Activated CD8-positive, alpha-beta memory T cell treated with anti-CD3 and anti-CD28 coated beads, Interleukin-2, amount 50 U/mL, for 24 hours (primary cell): ENCODE measurements at regions not wholly inside any gene's neighbourhood (a gene's known extent, or its start where the extent isn't known, plus 50 kb on each side); places are given as distances from the start of the nearest gene placed in this dataset.
"Not testable (repeated sequence)": the region's sequence is repeated elsewhere in the genome, so short reads cannot be mapped to it uniquely, and the experiment has no call there.

Experiments
- DNase-seq: peaks from one replicate; pipeline ENCODE4 v3.0.0-alpha.2; 2020; ENCODE audit errors: extremely low read depth

- DNase-seq, result no peak
These were observed 94.3 kb downstream of the ASB1 start for GRCh38 chr2:238521002-238521401.

GRCh38 chr2:238521870-238522269 is 95.1 kb downstream of the ASB1 start:
- DNase-seq, result no peak

DNA sequence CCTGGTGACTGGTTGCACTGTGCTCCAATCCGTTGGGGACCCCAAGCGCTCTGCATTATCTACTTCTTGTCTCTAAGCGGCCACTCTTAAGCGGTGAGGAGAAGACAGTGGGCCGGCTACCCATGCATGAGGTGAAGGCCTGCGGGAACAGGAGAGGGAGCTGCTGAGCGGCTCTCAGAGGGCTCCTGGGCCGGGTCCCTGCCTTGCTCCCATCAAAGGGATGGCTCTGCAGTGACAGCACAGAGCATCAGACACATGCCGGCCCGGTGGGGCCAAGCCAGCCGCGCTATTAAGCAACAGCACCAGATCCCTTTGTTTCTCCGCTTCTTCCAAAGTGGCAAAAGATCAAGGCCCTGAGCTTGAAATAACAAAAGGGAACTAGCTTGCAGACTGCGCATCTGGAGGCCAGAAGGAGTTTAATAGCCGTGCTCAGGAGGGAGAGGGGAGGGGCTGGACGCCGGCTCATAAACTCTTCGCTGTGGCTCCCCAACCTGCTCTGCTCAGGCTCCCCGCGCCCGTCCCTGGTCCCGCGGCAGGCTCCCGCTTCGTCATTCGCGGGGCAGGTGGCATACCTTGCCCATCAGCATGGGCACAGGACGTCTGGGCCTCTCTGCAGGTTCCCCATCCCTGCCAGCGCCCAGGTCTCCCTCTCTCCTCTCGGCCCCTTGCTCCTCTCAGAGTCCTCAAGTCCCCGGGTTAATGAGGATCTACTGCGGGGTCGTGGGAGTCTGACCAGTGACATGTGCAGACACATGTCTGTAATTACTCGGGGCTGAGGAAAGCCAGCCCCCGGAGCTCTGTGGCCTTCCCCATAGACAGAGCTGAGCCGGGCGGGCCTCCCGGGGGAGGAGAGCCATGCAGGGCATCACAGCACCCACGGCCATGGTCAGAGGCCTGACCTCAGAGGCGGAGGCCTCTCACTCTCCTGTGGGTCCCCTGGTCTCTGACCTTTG is 96.7 kb downstream of the ASB1 start:
- no peak for DNase-seq

GRCh38 chr2:238524426-238524983 is 97.8 kb downstream of the ASB1 start:
- DNase-seq, result no peak

DNA sequence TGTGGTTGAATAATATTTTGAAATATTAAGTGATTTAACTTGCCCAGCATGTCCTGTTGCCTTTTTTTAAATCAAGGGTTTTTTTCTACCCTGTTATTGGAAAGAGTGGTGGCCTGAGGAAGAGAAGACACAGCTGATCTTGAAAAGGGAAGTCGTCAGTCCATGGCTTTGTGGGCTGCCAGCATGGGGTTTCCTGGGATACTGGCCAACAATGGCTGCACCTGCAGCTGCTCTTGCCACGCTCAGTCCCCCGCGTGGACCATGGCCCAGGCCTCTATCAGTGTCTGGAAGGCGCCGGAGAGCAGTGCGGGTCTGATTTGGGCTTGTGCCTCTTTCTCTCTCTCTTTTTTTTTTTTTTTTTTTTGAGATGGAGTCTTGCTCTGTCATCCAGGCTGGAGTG is 99.3 kb downstream of the ASB1 start:
- no peak for DNase-seq

DNA sequence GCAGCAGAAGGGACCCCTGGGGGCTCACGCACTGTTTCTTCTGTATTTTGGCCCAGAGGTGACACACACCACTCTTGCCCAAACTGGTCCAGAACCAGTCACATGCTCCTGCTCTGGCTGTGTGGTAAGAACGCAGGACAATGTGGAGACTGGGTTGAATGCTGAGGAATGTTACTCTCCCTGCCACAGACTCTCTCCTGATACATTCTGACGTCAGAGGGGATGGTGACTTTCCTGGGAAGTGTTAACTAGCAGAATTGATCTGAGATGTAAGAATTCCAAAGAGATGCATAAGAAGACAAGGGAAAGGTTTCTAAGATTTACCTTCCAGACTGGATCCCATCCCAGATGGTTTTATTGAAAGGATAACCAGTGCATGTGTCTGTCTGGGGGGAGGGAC is 100.8 kb downstream of the ASB1 start:
- DNase-seq, result no peak

DNA sequence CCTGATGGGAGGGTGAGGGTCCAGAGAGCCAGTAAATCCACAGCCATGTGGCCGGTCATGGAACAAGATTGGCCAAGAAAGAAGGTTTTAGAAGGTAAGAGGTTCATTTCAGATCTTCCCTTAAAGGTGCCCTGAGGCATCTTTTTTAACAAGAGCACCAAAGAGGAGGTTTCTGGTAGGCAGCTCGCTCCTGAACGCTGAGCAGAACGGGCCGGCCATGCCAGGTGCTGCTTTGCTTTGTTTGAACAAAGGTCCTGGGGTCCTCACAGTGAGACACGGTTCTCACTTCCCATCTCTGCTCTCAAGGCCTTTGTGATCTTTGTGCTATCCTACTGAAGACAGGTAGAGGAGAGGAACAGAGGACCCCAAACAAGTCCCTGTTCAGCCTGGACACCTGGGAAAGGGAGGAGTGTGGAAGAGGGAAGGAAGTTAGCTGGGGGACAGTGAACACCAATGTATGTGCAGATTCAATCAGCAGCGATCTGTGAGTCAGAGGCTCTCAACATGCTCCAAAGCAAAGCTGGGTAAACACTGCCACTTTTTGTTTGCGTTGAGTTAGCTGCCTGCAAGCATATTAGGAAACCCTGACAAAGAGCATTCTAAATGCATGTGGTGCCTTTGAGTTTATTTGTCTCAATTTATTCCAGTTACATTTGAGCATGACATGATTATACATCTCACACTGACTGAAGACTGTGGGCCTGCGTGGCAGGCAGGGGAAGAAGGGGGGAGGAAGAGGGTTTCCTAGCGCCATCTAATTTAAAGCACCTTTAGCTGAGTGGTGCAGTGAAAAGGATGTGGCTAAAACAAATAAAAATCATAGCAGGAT is 102.4 kb downstream of the ASB1 start:
- no peak for DNase-seq

DNA sequence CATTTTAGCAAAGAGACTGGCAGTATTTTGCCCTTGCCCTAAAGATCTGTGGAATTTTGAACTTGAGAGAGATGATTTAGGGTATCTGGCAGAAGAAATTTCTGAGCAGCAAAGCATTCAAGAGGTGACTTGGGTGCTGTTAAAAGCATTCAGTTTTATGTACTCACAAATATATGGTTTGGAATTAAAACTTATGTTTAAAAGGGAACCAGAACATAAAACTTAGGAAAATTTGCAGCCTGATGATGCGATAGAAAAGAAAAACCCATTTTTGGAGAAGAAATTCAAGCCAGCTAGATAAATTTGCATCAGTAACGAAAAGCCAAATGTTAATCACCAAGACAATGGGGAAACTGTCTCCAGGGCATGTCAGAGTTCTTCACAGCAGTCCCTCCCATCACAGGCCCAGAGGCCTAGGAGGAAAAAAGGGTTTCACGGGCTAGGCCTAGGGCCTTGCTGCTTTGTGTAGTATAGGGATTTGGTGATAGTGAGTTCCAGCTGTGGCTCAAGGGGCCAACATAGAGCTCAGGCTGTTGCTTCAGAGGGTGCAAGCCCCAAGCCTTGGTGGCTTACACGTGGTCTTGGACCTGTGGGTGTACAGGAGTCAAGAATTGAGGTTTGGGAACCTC is 104.4 kb downstream of the ASB1 start:
- DNase-seq, result not testable (repeated sequence)

GRCh38 chr2:238543732-238544131 is 117.0 kb downstream of the ASB1 start:
- DNase-seq, result not testable (repeated sequence)

- no peak for DNase-seq
These were observed 122.3 kb downstream of the ASB1 start for GRCh38 chr2:238548902-238549462.

GRCh38 chr2:238549866-238550265 is 123.1 kb downstream of the ASB1 start:
- no peak for DNase-seq

DNA sequence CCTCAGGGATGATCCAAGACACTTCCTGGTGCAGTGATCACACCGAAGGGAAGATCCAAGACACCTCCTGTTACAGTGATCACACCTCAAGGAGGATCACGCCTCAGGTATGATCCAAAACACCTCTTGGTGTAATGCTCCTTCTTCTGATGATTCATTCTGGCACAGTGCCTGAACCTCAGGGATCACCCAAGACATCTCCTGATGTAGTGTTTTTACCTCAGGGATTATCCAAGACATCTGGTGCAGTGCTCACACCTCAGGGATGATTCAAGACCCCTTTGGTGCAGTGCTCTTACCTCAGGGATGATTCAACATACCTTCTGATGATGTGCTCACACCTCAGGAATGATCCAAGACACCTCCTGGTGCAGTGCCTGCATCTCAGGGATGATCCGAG is 124.4 kb downstream of the ASB1 start:
- DNase-seq, result no peak

- DNase-seq, result no peak
These were observed 125.5 kb downstream of the ASB1 start for GRCh38 chr2:238552226-238552625.

- DNase-seq, result no peak
These were observed 126.4 kb downstream of the ASB1 start for GRCh38 chr2:238553159-238553558.

GRCh38 chr2:238554468-238555315 is 128.0 kb downstream of the ASB1 start:
- DNase-seq, result no peak

GRCh38 chr2:238555786-238556542 is 129.2 kb downstream of the ASB1 start:
- no peak for DNase-seq

- DNase-seq, result no peak
These were observed 130.7 kb downstream of the ASB1 start for GRCh38 chr2:238557431-238557830.

GRCh38 chr2:238557936-238558335 is 131.2 kb downstream of the ASB1 start:
- no peak for DNase-seq

GRCh38 chr2:238558456-238559099 is 131.9 kb downstream of the ASB1 start:
- DNase-seq, result no peak
